Lower leg skin (tissue), 4 donors: ENCODE measurements at regions not wholly inside any gene's neighbourhood (a gene's known extent, or its start where the extent isn't known, plus 50 kb on each side); places are given as distances from the start of the nearest gene placed in this dataset.
"Not testable (repeated sequence)": the region's sequence is repeated elsewhere in the genome, so short reads cannot be mapped to it uniquely, and the experiment has no call there.

Experiments used
- DNase-seq, 2 donors: peaks; one replicate each; pipeline ENCODE4 v3.0.0-alpha.2; 2019; ENCODE audit warnings: low spot score in 2 of 2
- H3K4me3 ChIP-seq: fragments of 200-600 bp; sonication (generic); 2 replicates; pipeline ENCODE4 v1.5.1; 2017; ENCODE audit warnings: mild to moderate bottlenecking, low read depth; ENCODE audit not compliant: poor library complexity, severe bottlenecking
- CTCF ChIP-seq, 3 donors: fragments of 450-650 bp; IDR thresholded peaks; one replicate each; pipeline ENCODE4 v1.5.1; 2016; ENCODE audit warnings: antibody characterized with exemption in 3 of 3, mild to moderate bottlenecking in 3 of 3, moderate library complexity in 2 of 3
- POLR2A ChIP-seq, 2 donors: fragments of 450-650 bp; IDR thresholded peaks; one replicate each; pipeline ENCODE4 v1.6.1; 2016 to 2017; ENCODE audit warnings: antibody characterized with exemption in 2 of 2, mild to moderate bottlenecking in 1 of 2, moderate library complexity in 1 of 2
- WGBS, 2 donors: methylation state at CpG; one replicate each; pipeline ENCODE4 v1.1.5; 2018; 5-methylcytosine and 5-hydroxymethylcytosine counted together
- intact Hi-C: fragments of 100-400 bp; cut with DNase I; formaldehyde crosslinking; loops from one replicate; pipeline ENCODE4 v1.15.0; 2023; ENCODE audit warnings: low total_unique reads

- H3K4me3 ChIP-seq, result no peak overlapping the region
- TF ChIP-seq CTCF (IDR thresholded peaks at IDR 0.05) (no peak), POLR2A (IDR thresholded peaks at IDR 0.05) (no peak)
- 77 to 81% methylated on average over 3 of the region's 3 CpGs for WGBS, 2 donors
- intact Hi-C loops, result no loop called here
- no peak for DNase-seq
These were observed 179.7 kb upstream of the BET1 start for GRCh38 chr7:94183891-94184290.

GRCh38 chr7:94188350-94188749 lies 184.2 kb upstream of the BET1 start:
- intact Hi-C loops, result no loop called here
- TF ChIP-seq POLR2A (IDR thresholded peaks at IDR 0.05) (no peak), CTCF (IDR thresholded peaks at IDR 0.05) (no peak)
- no peak overlapping the region for H3K4me3 ChIP-seq
- 95% methylated on average over 2 of the region's 2 CpGs for WGBS, 2 donors
- DNase-seq, result no peak

GRCh38 chr7:94190599-94191061 lies 186.5 kb upstream of the BET1 start:
- no peak for DNase-seq
- no peak for TF ChIP-seq POLR2A (IDR thresholded peaks at IDR 0.05)
- TF ChIP-seq CTCF (IDR thresholded peaks at IDR 0.05), result no peak
- WGBS, 2 donors, result 0% methylated on average over 1 of the region's 1 CpG
- intact Hi-C loops, result no loop called here
- H3K4me3 ChIP-seq, result no peak overlapping the region

GRCh38 chr7:94194426-94194825 lies 190.3 kb upstream of the BET1 start:
- DNase-seq, intact Hi-C loops, H3K4me3 ChIP-seq: not testable (repeated sequence)
- 91 to 96% methylated on average over 3 of the region's 3 CpGs for WGBS, 2 donors

- no peak for DNase-seq
- TF ChIP-seq POLR2A (IDR thresholded peaks at IDR 0.05) (no peak), CTCF (IDR thresholded peaks at IDR 0.05) (no peak)
- WGBS, 2 donors, result 88% methylated on average over 2 of the region's 2 CpGs
- intact Hi-C loops, result no loop called here
- H3K4me3 ChIP-seq, result no peak overlapping the region
These were observed 191.0 kb upstream of the BET1 start for GRCh38 chr7:94195201-94195600.

GRCh38 chr7:94195813-94196212 lies 191.7 kb upstream of the BET1 start:
- no peak overlapping the region for H3K4me3 ChIP-seq
- no peak for DNase-seq
- intact Hi-C loops, result no loop called here
- 82 to 88% methylated on average over 1 of the region's 1 CpG for WGBS, 2 donors
- TF ChIP-seq CTCF (IDR thresholded peaks at IDR 0.05) (no peak), POLR2A (IDR thresholded peaks at IDR 0.05) (no peak)
